HCT116 (cell line): ENCODE measurements at regions not wholly inside any gene's neighbourhood (a gene's known extent, or its start where the extent isn't known, plus 50 kb on each side); places are given as distances from the start of the nearest gene placed in this dataset.

Experiments used
- ATAC-seq: fragments of 200-7000 bp; cut with Tn5 transposase; 2 replicates; pipeline ENCODE4 v1.9.1; 2020; ENCODE audit warnings: mild to moderate bottlenecking, moderate library complexity
- BruUV-seq: library from RNA; stranded (reverse); fragments of 400-500 nt; replicated peaks from 2 replicates; lab custom pipeline; 2021; lab: Mats Ljungman, UMichigan
- CTCF ChIA-PET: fragments of 300-600 bp; sonication (Branson Sonifier 250); formaldehyde crosslinking; loops from one replicate; lab custom pipeline; 2021; ENCODE audit warnings: antibody characterized with exemption; lab: Charles Lee
- POLR2A ChIA-PET: fragments of 300-600, 350-600 bp; sonication (Branson Sonifier 250); formaldehyde crosslinking; loops from one replicate; lab custom pipeline; 2021; ENCODE audit warnings: antibody characterized with exemption; lab: Charles Lee
- RAD21 ChIA-PET, 2 experiments: fragments of 300-600 bp; sonication (Branson Sonifier 250); formaldehyde crosslinking; loops; one replicate each; lab custom pipeline; 2023; ENCODE audit warnings: low total read pairs in 2 of 2; ENCODE audit not compliant: uncharacterized antibody in 2 of 2, unreplicated experiment in 2 of 2, low non-redundant PET in 1 of 2; lab: Charles Lee
- DNase-seq: peaks from one replicate; pipeline ENCODE4 v3.0.0-alpha.2; 2010; ENCODE audit warnings: low read depth, low spot score
- H2AFZ ChIP-seq: fragments of 200-600 bp; shearing (Covaris generic), sonication (generic); 2 replicates; pipeline ENCODE4 v1.6.1; 2017; ENCODE audit warnings: low read depth, mixed run types, mixed read lengths, antibody characterized with exemption, low read length; ENCODE audit not compliant: poor library complexity, severe bottlenecking
- H3K27ac ChIP-seq: 2 replicates; pipeline ENCODE4 v1.5.1; 2012; ENCODE audit warnings: low read depth, low read length
- H3K27me3 ChIP-seq: fragments of 200-600 bp; sonication (generic); 2 replicates; pipeline ENCODE4 v1.6.1; 2016; ENCODE audit warnings: mixed run types, low read length, mixed read lengths; ENCODE audit not compliant: insufficient read depth
- H3K36me3 ChIP-seq, 2 experiments: fragments of 200-500 bp in 1 of 2; fragments of 200-600 bp in 1 of 2; sonication (Bioruptor generic) in 1 of 2; sonication (generic) in 1 of 2; 2 replicates each; pipeline versions ENCODE4 v1.5.1 to v1.6.1; 2014 to 2016; ENCODE audit warnings: low read length in 2 of 2, inconsistent platforms in 1 of 2, mixed read lengths in 1 of 2, mixed run types in 1 of 2; ENCODE audit not compliant: insufficient read depth in 2 of 2, control insufficient read depth in 1 of 2
- H3K4me1 ChIP-seq, 2 experiments: fragments of 200-600 bp in 1 of 2; sonication (generic) in 1 of 2; 2 replicates each; pipeline versions ENCODE4 v1.5.1 to v1.6.1; 2012 to 2017; ENCODE audit warnings: low read length in 2 of 2, inconsistent platforms in 1 of 2, mild to moderate bottlenecking in 1 of 2, mixed read lengths in 1 of 2, mixed run types in 1 of 2, moderate library complexity in 1 of 2; ENCODE audit not compliant: insufficient read depth in 2 of 2, control insufficient read depth in 1 of 2
- H3K4me2 ChIP-seq: fragments of 200-600 bp; sonication (generic); 2 replicates; pipeline ENCODE4 v1.6.1; 2017; ENCODE audit warnings: mixed run types, low read length, mixed read lengths
- H3K4me3 ChIP-seq, 2 experiments: fragments of 200-600 bp in 1 of 2; sonication (generic) in 1 of 2; replicated peaks in 1 of 2; 2 replicates each; pipeline ENCODE4 v1.5.1; 2011 to 2016; ENCODE audit warnings: low read length in 2 of 2, control low read depth in 1 of 2, low read depth in 1 of 2, mild to moderate bottlenecking in 1 of 2, mixed read lengths in 1 of 2, mixed run types in 1 of 2
- H3K79me2 ChIP-seq: fragments of 200-600 bp; sonication (generic); 2 replicates; pipeline ENCODE4 v1.6.1; 2017; ENCODE audit warnings: mild to moderate bottlenecking, mixed run types, low read length, moderate library complexity, mixed read lengths; ENCODE audit not compliant: insufficient read depth
- H3K9ac ChIP-seq: fragments of 200-600 bp; sonication (generic); 2 replicates; pipeline ENCODE4 v1.6.1; 2016; ENCODE audit warnings: low read length, mixed read lengths
- H3K9me2 ChIP-seq: fragments of 200-600 bp; sonication (generic), shearing (Covaris generic); 2 replicates; pipeline ENCODE4 v1.6.1; 2017; ENCODE audit warnings: mixed run types, mild to moderate bottlenecking, moderate library complexity; ENCODE audit not compliant: insufficient read depth
- H3K9me3 ChIP-seq, 2 experiments: fragments of 200-500 bp in 1 of 2; fragments of 200-600 bp in 1 of 2; sonication (Bioruptor generic) in 1 of 2; sonication (generic) in 1 of 2; 2 replicates each; pipeline ENCODE4 v1.6.1; 2014 to 2017; ENCODE audit warnings: low read length in 2 of 2, mixed read lengths in 2 of 2, inconsistent platforms in 1 of 2, low read depth in 1 of 2, mild to moderate bottlenecking in 1 of 2, mixed run types in 1 of 2, moderate library complexity in 1 of 2; ENCODE audit not compliant: control insufficient read depth in 1 of 2, insufficient read depth in 1 of 2
- H4K20me1 ChIP-seq: fragments of 200-600 bp; sonication (generic), shearing (Covaris generic); 2 replicates; pipeline ENCODE4 v1.6.1; 2017; ENCODE audit warnings: mixed run types, mild to moderate bottlenecking, moderate library complexity; ENCODE audit not compliant: insufficient read depth
- CTCF ChIP-seq, 3 experiments: fragments of 200-600 bp in 1 of 3; sonication (generic) in 1 of 3; IDR thresholded peaks in 2 of 3; conservative IDR thresholded peaks in 1 of 3; 2 replicates each; pipeline ENCODE4 v1.5.1; 2012 to 2017; ENCODE audit warnings: low read depth in 2 of 3, low read length in 2 of 3, antibody characterized with exemption in 1 of 3, borderline replicate concordance in 1 of 3, control low read depth in 1 of 3, mild to moderate bottlenecking in 1 of 3, mixed read lengths in 1 of 3, mixed run types in 1 of 3, moderate library complexity in 1 of 3; ENCODE audit not compliant: insufficient read depth in 1 of 3
- EZH2 ChIP-seq: fragments of 200-600 bp; sonication (generic); IDR thresholded peaks from 2 replicates; pipeline ENCODE4 v1.6.1; 2017; ENCODE audit warnings: antibody characterized with exemption, mixed run types
- EZH2phosphoT487 ChIP-seq: fragments of 200-600 bp; IDR thresholded peaks from 2 replicates; pipeline ENCODE4 v1.6.1; 2018; ENCODE audit warnings: antibody characterized with exemption, borderline replicate concordance
- MAX ChIP-seq: IDR thresholded peaks from 2 replicates; pipeline ENCODE4 v1.6.1; 2012
- POLR2AphosphoS5 ChIP-seq: IDR thresholded peaks from 2 replicates; pipeline ENCODE4 v1.6.1; 2011; ENCODE audit warnings: mild to moderate bottlenecking, low read depth, low read length, moderate library complexity
- RAD21 ChIP-seq: IDR thresholded peaks from 2 replicates; pipeline ENCODE4 v1.6.1; 2012; ENCODE audit warnings: low read depth, mild to moderate bottlenecking
- SIN3A ChIP-seq: IDR thresholded peaks from 2 replicates; pipeline ENCODE4 v1.6.1; 2012; ENCODE audit warnings: low read depth
- YY1 ChIP-seq: IDR thresholded peaks from 2 replicates; pipeline ENCODE4 v1.6.1; 2011; ENCODE audit warnings: low read length, low read depth, moderate library complexity, mild to moderate bottlenecking; ENCODE audit not compliant: insufficient replicate concordance; ENCODE audit errors: extremely low read depth
- ZNF274 ChIP-seq: fragments of 200-500 bp; sonication (Bioruptor generic); IDR thresholded peaks from 2 replicates; pipeline ENCODE4 v1.6.1; 2014; ENCODE audit warnings: mild to moderate bottlenecking, low read depth, low read length, inconsistent platforms
- intact Hi-C: fragments of 100-400 bp; cut with micrococcal nuclease; formaldehyde crosslinking; loops from 2 replicates; pipeline ENCODE4 v1.10.0; 2022

DNA sequence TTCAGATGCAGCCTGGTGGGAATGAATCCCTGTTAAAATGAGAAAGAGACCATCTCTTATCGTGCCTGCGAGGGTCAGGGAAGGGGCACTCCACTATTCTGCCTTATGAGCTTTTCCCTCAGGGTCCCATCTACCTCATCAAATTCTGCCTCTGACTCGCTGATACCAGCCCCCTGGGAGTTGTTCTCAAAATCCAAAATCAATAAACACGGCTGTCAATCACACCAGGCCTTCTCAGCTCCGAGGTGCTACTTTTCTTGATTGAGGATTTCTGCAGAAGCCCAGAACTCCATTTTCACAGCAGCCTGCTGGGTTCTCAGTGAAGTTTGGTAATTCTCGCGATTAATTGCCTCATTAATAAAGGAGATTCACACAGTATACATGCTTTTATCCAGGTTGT is 312.6 kb downstream of the STIM2 start:
- H3K9me2 ChIP-seq = no peaks in the 10 kb centered on the region
- no peaks in the 10 kb centered on the region for H3K36me3 ChIP-seq
- intact Hi-C loops = no loop called here
- no peak for DNase-seq
- H4K20me1 ChIP-seq = no peaks in the 10 kb centered on the region
- POLR2A ChIA-PET = no interaction called here
- H3K4me3 ChIP-seq = no peak overlapping the region
- BruUV-seq = no TSS peak
- no peak for ATAC-seq
- TF ChIP-seq ZNF274 (no peak), MAX (no peak), YY1 (no peak), EZH2phosphoT487 (no peak), RAD21 (no peak), EZH2 (no peak)
- TF ChIP-seq, all 23 proteins: peak for 0
- Histone ChIP-seq H3K27ac (no peak overlapping the region), H3K79me2 (no peaks in the 10 kb centered on the region), H3K4me2 (no peak overlapping the region), H3K9me3 (no peaks in the 10 kb centered on the region), H3K4me1 (no peaks in the 10 kb centered on the region), H3K9ac (no peak overlapping the region), H2AFZ (no peak overlapping the region), H3K27me3 (no peaks in the 10 kb centered on the region)
- ChIA-PET RAD21 (no interaction called here), CTCF (no interaction called here)

DNA sequence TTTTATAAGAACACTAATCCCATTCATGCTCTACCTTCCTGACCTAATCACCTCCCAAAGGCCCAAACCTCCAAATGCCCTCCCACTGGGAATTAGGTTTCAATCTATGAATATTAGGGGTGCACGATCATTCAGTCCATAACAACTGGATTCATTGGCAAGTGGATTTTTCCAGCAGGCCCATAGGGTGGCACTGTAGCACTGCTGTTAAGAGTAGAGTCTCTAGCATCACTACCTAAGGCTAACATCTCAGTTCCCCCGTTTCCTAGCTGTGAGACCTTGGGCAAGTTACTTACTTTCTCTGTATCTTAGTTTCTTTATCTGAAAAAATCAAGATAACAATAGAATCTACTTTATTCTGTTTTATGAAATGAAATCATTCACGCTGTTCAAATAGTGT is 315.8 kb downstream of the STIM2 start:
- Histone ChIP-seq H3K4me3 (no peak overlapping the region), H4K20me1 (no peaks in the 10 kb centered on the region), H3K9me2 (no peaks in the 10 kb centered on the region), H3K27ac (no peak overlapping the region), H3K4me2 (no peak overlapping the region), H3K9ac (no peak overlapping the region), H3K27me3 (no peaks in the 10 kb centered on the region), H3K9me3 (no peaks in the 10 kb centered on the region), H3K36me3 (no peaks in the 10 kb centered on the region), H2AFZ (no peak overlapping the region), H3K79me2 (no peaks in the 10 kb centered on the region), H3K4me1 (no peaks in the 10 kb centered on the region)
- TF ChIP-seq POLR2AphosphoS5 (no peak), RAD21 (peak; percentile 78), SIN3A (no peak), CTCF (IDR thresholded peaks at IDR 0.05 in 2 of 3, conservative IDR thresholded peaks at IDR 0.05 in 1 of 3; ENCODE audit: borderline replicate concordance in 1 of 3, insufficient read depth in 1 of 3, low read depth in 2 of 3, low read length in 2 of 3) (peak; percentile 41 to 60 (median 42); a peak in 5 of 6 replicates)
- RAD21 ChIA-PET = interaction anchor here in 1 of 2 experiments (0.6 kb wide), 1 partner anchor 142 kb away, joined by 6 read pairs; no protein-coding TSS in a partner anchor
- ATAC-seq (peak; percentile 91), DNase-seq (peak; percentile 26)
- CTCF ChIA-PET = interaction anchor here (0.8 to 1.7 kb wide), 4 partner anchors 91 to 508 kb away, joined by 3 to 15 read pairs (median 5); no protein-coding TSS in a partner anchor
- no TSS peak for BruUV-seq
- intact Hi-C loops = loop anchor here (1.0 to 5.0 kb wide), 2 partner anchors 142 to 456 kb away; no protein-coding TSS in a partner anchor
- POLR2A ChIA-PET = no interaction called here
